Dedifferentiated amniotic fluid mesenchymal stem cell (primary cell): ENCODE measurements at regions not wholly inside any gene's neighbourhood (a gene's known extent, or its start where the extent isn't known, plus 50 kb on each side); places are given as distances from the start of the nearest gene placed in this dataset.

ENCODE experiments used
- DNase-seq: peaks from one replicate; pipeline ENCODE4 v3.0.0-alpha.2; 2016; ENCODE audit errors: extremely low spot score

- DNase-seq, result no peak
Observed at GRCh38 chr11:112355726-112356125, 95.1 kb upstream of the PLET1 start.

GRCh38 chr11:112357488-112357887 lies 96.8 kb upstream of the PLET1 start:
- DNase-seq, result no peak

GRCh38 chr11:112361396-112361795 lies 100.7 kb upstream of the PLET1 start:
- no peak for DNase-seq

- no peak for DNase-seq
Observed at GRCh38 chr11:112363527-112363926, 102.9 kb upstream of the PLET1 start.

GRCh38 chr11:112364962-112365481 lies 104.4 kb upstream of the PLET1 start:
- DNase-seq, result no peak

- DNase-seq, result no peak
Observed at GRCh38 chr11:112366012-112366411, 105.4 kb upstream of the PLET1 start.

GRCh38 chr11:112366777-112367176 lies 106.1 kb upstream of the PLET1 start:
- no peak for DNase-seq

GRCh38 chr11:112367461-112367860 lies 106.8 kb upstream of the PLET1 start:
- DNase-seq, result no peak

GRCh38 chr11:112367895-112368294 lies 107.2 kb upstream of the PLET1 start:
- no peak for DNase-seq

GRCh38 chr11:112368381-112368780 lies 107.7 kb upstream of the PLET1 start:
- DNase-seq, result no peak

GRCh38 chr11:112369374-112369773 lies 108.7 kb upstream of the PLET1 start:
- no peak for DNase-seq

GRCh38 chr11:112369916-112370315 lies 109.3 kb upstream of the PLET1 start:
- no peak for DNase-seq

GRCh38 chr11:112374486-112375140 lies 114.0 kb upstream of the PLET1 start:
- no peak for DNase-seq

GRCh38 chr11:112377946-112378345 lies 117.3 kb upstream of the PLET1 start:
- no peak for DNase-seq

- no peak for DNase-seq
Observed at GRCh38 chr11:112380464-112380863, 119.8 kb upstream of the PLET1 start.

- no peak for DNase-seq
Observed at GRCh38 chr11:112381578-112381977, 120.9 kb upstream of the PLET1 start.

GRCh38 chr11:112382561-112382960 lies 121.9 kb upstream of the PLET1 start:
- DNase-seq, result no peak

- DNase-seq, result no peak
Observed at GRCh38 chr11:112388496-112388895, 127.8 kb upstream of the PLET1 start.

- no peak for DNase-seq
Observed at GRCh38 chr11:112391086-112391485, 130.4 kb upstream of the PLET1 start.

- no peak for DNase-seq
Observed at GRCh38 chr11:112392904-112393303, 132.2 kb upstream of the PLET1 start.

GRCh38 chr11:112394304-112394703 lies 133.6 kb upstream of the PLET1 start:
- DNase-seq, result no peak

- no peak for DNase-seq
Observed at GRCh38 chr11:112396076-112396475, 135.4 kb upstream of the PLET1 start.

- DNase-seq, result no peak
Observed at GRCh38 chr11:112398798-112399478, 138.3 kb upstream of the PLET1 start.
